ENCODE measurements at regions not wholly inside any gene's neighbourhood (a gene's known extent, or its start where the extent isn't known, plus 50 kb on each side); places are given as distances from the start of the nearest gene placed in this dataset.

DNA sequence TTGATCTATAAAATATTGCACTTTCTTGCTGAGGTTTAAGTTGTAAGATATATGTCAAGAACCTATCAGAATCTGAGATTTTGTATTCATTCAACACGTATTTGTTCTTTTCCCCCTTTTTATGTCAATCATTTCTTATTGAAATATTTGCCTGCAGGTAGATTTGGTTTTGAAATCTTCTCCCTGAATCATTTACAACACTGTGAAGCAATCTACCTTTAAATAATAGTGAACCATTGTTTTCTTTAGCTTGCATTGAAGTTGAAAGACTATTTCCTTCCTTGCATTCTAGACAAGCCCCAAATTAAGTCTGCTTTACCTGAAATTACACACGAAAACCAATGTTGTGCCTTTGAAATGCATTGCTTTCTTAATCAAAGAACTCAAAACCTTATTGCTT is 460.2 kb downstream of the KIF2B start:
- TF ChIP-seq, protein P1, sequence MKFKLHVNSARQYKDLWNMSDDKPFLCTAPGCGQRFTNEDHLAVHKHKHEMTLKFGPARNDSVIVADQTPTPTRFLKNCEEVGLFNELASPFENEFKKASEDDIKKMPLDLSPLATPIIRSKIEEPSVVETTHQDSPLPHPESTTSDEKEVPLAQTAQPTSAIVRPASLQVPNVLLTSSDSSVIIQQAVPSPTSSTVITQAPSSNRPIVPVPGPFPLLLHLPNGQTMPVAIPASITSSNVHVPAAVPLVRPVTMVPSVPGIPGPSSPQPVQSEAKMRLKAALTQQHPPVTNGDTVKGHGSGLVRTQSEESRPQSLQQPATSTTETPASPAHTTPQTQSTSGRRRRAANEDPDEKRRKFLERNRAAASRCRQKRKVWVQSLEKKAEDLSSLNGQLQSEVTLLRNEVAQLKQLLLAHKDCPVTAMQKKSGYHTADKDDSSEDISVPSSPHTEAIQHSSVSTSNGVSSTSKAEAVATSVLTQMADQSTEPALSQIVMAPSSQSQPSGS (IDR thresholded peaks at IDR 0.05; ENCODE audit: low read length): no peak
- TF ChIP-seq NRF1 (IDR thresholded peaks at IDR 0.05; ENCODE audit: low read depth, low read length): no peak
- TF ChIP-seq, protein P2, sequence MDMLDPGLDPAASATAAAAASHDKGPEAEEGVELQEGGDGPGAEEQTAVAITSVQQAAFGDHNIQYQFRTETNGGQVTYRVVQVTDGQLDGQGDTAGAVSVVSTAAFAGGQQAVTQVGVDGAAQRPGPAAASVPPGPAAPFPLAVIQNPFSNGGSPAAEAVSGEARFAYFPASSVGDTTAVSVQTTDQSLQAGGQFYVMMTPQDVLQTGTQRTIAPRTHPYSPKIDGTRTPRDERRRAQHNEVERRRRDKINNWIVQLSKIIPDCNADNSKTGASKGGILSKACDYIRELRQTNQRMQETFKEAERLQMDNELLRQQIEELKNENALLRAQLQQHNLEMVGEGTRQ (IDR thresholded peaks at IDR 0.05; ENCODE audit: low read length): no peak
- no peak for TF ChIP-seq POLR2AphosphoS5 (IDR thresholded peaks at IDR 0.05; ENCODE audit: low read depth, low read length)
- TF ChIP-seq, protein P3, sequence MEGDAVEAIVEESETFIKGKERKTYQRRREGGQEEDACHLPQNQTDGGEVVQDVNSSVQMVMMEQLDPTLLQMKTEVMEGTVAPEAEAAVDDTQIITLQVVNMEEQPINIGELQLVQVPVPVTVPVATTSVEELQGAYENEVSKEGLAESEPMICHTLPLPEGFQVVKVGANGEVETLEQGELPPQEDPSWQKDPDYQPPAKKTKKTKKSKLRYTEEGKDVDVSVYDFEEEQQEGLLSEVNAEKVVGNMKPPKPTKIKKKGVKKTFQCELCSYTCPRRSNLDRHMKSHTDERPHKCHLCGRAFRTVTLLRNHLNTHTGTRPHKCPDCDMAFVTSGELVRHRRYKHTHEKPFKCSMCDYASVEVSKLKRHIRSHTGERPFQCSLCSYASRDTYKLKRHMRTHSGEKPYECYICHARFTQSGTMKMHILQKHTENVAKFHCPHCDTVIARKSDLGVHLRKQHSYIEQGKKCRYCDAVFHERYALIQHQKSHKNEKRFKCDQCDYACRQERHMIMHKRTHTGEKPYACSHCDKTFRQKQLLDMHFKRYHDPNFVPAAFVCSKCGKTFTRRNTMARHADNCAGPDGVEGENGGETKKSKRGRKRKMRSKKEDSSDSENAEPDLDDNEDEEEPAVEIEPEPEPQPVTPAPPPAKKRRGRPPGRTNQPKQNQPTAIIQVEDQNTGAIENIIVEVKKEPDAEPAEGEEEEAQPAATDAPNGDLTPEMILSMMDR (IDR thresholded peaks at IDR 0.05; ENCODE audit: control extremely low read depth in 1 of 3, insufficient read depth in 1 of 3, low read depth in 1 of 3, low read length in 3 of 3): no peak
- TF ChIP-seq TCF12 (IDR thresholded peaks at IDR 0.05; ENCODE audit: low read depth, low read length): no peak
- no peak for TF ChIP-seq RFX5 (IDR thresholded peaks at IDR 0.05; ENCODE audit: borderline replicate concordance, low read depth, low read length)
- TF ChIP-seq POLR2A (IDR thresholded peaks at IDR 0.05; ENCODE audit: control extremely low read depth in 1 of 2, low read depth in 2 of 2, low read length in 2 of 2): no peak
- TF ChIP-seq EP300 (IDR thresholded peaks at IDR 0.05; ENCODE audit: borderline replicate concordance in 1 of 2, low read depth in 2 of 2, low read length in 2 of 2): no peak
- no peak for TF ChIP-seq KDM5A (IDR thresholded peaks at IDR 0.05; ENCODE audit: low read length)
- TF ChIP-seq RNF2 (IDR thresholded peaks at IDR 0.05; ENCODE audit: borderline replicate concordance, low read depth, low read length, missing control alignments, poor library complexity, severe bottlenecking): no peak
